ENCODE measurements at regions not wholly inside any gene's neighbourhood (a gene's known extent, or its start where the extent isn't known, plus 50 kb on each side); places are given as distances from the start of the nearest gene placed in this dataset.

DNA sequence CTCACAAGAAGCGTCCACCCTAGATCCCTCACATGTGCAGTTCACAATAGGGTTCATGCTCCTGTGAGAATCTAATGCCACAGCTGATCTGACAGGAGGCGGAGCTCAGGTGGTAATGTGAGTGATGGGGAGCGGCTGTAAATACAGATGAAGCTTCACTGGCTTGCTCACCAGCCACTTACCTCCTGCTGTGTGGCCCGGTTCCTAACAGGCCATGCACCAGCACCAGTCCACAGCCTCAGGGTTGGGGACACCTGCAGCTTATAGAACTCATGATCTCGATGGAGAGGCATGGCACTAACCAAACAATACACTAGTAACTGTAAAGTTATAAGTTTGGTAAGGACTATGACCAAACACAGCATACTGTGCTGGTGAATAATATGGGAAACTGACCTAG lies 368.0 kb upstream of the CDH5 start:
- DNase-seq, result no peak

DNA sequence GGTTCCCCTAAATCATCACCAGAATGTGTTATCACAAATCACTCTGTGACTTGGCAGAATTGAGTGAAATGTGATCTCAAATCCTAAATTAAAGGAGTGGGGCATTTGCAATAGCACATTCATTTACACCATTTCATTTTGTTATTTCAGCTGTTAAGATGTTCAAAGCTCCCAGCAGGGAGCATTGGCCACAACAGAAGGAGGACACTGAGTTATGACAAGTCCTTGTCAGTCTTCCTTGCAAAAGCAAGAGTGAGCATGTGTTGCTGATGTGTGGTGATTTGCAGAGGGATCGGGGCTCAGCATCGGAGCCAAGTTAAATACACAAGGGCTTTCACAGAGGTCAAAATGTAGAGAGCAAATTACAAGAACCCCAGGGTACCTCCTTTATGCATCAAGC lies 372.2 kb upstream of the CDH5 start:
- no peak for DNase-seq

- no peak for DNase-seq
These were observed 375.3 kb upstream of the CDH5 start for GRCh38 chr16:65991149-65991701.

DNA sequence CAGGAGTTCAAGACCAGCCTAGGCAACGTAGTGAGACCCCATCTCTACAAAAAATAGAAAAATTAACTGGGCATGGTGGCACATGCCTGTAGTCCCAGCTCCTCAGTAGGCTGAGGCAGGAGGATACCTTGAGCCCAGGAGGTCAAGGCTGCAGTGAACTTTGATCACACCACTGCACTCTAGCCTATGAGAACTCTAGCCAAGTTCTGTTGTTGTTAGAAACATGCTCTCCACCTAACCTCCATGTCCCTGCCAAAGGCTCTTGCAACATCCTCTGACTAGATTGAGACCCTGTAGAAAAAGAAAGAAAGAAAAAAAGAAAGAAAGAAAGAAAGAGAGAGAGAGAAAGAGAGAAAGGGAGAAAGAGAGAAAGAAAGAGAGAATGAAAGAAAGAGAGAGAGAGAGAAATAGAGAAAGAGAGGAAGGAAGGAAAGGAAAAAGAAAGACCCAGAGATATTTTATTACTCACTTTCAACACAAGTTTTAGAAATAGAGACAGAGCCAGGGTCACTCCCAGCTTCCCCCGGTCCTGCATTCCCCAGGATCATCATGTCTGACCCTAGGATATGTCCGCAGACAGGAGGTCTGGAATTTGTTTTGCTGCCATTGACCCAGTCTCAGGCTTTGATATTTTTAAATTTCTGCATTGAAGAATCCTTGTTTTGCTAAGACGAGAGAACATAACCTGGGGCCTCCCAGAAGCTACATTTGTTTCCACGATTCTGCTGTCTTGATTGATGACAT lies 376.5 kb upstream of the CDH5 start:
- DNase-seq, result no peak

- DNase-seq, result no peak
These were observed 378.4 kb upstream of the CDH5 start for GRCh38 chr16:65988024-65988595.

- no peak for DNase-seq
These were observed 382.2 kb upstream of the CDH5 start for GRCh38 chr16:65984296-65984695.

GRCh38 chr16:65981057-65981456 lies 385.4 kb upstream of the CDH5 start:
- no peak for DNase-seq

- DNase-seq, result no peak
These were observed 391.3 kb upstream of the CDH5 start for GRCh38 chr16:65975049-65975708.

DNA sequence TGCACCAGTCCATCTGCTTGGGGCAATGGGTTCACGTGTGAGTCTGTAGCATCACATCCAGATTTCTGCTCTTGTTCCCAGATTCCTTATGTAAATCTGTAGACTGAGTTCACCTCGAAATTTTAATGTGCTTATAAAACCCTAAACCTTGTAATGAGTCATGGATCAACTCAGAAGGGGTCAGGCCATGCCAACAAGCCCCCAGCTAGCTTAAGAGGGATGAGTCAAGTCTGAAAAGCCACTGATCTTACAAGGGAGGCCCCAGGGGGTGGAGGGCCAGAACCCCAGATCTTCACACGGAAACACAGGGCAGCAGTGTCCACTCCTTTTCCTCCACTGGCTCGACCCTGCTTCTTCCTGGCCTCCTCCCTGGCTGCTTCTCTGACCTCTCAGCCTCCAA lies 399.1 kb upstream of the CDH5 start:
- no peak for DNase-seq

DNA sequence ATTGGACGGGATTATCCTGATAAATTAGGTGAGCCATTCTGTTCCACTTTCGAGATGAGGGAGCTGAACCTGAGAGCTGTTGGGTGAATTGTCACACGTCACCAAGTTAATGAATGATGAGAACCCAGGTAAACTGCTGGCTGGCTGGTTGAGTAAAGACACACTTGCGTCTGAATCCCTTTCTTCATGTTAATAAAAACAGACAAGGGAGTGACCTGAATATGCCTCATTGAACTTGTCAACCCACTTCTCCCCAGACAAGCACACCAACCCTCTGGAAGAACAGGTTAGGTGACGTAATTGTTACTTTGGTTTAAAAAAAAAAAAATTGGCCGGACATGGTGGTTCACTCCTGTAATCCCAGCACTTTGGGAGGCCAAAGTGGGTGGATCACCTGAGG lies 400.9 kb upstream of the CDH5 start:
- no peak for DNase-seq

DNA sequence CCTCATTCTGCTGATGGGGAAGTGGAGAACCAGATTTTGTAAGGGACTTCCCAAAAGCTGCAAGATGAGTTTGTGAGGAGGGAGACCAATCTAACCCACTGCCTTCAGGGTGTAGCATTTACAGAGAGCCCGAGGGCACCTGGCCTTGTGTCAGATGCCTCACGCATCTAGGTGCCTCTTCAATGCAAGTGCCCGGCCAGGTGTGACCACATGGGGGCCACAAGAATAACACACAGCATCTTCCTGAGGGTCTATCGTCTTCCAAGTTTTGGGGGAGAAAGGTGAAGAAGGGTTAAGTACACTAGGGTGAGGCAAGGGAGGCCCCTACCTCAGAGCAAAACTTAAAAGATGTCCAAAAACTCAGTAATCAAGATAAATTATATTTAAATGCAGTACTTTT lies 401.7 kb upstream of the CDH5 start:
- DNase-seq, result no peak

DNA sequence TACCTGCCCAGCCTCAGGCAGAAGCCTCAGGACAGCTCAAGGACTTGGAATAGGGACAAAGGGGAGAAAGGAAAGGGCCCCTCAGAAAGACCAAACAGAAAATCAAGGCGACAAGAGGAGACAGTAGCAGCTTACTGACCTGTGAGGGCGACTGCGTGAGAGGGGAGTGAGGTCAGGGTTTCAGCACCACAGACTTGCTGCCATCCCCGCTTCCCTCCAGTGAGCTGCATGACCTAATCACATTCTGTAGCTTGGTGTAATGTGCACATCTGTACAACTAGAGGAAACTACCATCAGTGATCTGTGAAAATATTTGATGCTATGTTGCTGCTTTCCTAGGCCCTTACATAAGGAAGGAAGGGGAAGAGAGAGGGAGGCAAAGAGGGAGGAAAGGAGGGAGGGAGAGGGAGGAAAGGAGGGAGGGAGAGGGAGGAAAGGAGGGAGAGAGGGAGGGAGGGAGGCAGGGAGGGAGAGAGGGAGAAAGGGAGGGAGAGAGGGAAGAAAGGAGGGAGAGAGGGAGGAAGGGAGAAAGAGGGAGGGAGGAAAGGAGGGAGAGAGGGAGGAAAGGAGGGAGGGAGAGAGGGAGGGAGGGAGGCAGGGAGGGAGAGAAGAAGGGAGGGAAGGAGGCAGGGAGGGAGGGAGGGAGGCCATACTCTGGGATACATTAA lies 404.9 kb upstream of the CDH5 start:
- no peak for DNase-seq

- no peak for DNase-seq
These were observed 406.5 kb upstream of the CDH5 start for GRCh38 chr16:65959983-65960382.

DNA sequence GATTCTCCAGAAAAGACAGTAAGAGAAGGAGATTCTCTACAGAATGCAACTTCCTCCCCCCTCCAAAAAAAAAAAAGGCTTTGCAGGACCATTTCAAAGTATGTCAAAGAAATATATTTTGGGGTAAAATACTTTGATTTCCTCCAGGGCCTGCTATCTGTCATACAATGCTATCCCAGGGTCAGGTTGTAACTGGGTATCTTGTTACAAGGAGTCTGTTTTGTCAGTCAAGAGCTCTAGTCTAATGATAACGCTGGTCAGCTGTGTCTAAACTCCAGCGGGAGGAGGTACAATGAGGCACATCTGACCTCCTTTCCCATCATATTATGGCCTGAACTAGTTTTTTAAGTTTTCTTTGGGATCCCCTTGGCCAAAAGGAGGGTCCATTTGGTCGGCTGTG lies 408.4 kb upstream of the CDH5 start:
- no peak for DNase-seq

DNA sequence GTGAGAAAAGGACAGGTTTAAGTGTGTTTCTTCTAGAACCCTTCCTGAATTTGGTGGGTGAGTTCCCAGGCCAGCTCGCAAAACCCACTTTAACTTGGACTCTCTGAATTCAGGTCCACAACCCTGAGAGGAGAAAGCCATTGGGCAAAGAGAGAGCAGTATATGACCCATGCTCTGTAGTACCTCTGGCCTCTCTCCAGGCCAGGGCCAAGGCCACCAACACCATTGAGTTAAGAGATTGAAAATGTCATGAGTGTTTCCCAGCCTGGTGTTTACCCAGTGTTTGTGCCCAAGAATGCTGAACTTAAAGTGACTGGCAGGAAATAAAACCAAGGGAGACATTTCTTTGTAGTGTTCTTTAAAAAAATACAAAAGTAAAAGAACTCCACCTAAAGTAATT lies 410.4 kb upstream of the CDH5 start:
- DNase-seq, result no peak

DNA sequence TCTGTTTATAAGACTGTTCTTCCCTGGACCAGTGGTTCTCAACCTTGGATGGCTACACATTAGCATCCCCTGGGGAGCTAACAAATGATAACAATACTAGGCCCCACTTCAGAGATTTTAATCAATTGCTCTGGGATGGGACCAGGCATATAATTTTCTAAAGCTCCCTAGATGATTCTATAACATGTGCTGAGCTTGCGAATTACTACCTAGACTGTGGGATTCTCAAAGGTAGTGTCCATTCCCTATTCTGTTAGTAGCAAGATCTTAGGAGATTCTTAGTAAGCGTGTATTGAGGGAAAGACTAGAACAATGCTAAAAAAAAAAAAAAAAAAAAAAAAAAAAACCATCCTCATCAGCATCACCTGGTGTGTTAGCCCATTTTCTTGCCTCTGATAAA lies 412.0 kb upstream of the CDH5 start:
- no peak for DNase-seq

DNA sequence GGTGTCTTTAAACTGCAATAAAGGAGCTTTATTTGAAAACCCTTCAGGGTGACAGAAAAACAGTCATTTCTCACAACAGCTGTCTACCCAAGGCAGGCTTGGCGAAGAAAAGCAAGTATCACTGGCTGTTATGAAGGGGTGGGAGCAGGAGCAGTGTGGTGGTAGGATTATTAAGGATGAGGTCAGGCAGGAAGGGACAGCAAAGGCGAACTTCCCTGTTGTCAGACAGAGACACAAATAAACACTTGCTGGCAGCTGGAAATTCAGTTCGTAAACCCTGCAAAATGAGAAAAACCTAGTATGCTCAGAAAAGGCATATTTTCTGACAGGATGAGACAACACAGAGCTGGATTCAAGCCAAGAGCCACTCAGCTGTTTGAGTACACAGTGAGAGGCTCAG lies 416.3 kb upstream of the CDH5 start:
- no peak for DNase-seq

GRCh38 chr16:65948361-65948760 lies 418.1 kb upstream of the CDH5 start:
- no peak for DNase-seq

GRCh38 chr16:65947951-65948350 lies 418.5 kb upstream of the CDH5 start:
- no peak for DNase-seq

- DNase-seq, result no peak
These were observed 421.0 kb upstream of the CDH5 start for GRCh38 chr16:65945493-65945892.

- DNase-seq, result no peak
These were observed 422.1 kb upstream of the CDH5 start for GRCh38 chr16:65944361-65944760.

- DNase-seq, result no peak
These were observed 425.8 kb upstream of the CDH5 start for GRCh38 chr16:65940711-65941110.

- DNase-seq, result no peak
These were observed 428.4 kb upstream of the CDH5 start for GRCh38 chr16:65938083-65938482.

DNA sequence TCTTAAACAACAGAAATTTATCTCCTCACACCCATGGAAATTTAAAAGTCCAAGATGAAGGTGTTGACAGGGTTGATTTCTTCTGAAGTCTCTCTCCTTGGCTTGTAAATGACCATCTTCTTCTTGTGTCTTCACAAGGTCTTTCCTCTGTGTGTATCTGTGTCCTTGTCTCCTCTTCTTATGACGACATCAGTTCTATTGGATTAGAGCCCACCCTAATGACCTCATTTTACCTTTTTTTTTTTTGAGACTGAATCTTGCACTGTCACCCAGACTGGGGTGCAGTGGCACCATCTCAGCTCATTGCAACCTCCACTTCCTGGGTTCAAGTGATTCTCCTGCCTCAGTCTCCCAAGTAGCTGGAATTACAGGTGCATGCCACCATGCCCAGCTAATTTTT lies 429.0 kb upstream of the CDH5 start:
- DNase-seq, result no peak
